ENCODE measurements at regions not wholly inside any gene's neighbourhood (a gene's known extent, or its start where the extent isn't known, plus 50 kb on each side); places are given as distances from the start of the nearest gene placed in this dataset.

- TF ChIP-seq CTCF (IDR thresholded peaks at IDR 0.05), result no peak
- no peak for TF ChIP-seq REST (IDR thresholded peaks at IDR 0.05)
- no peak for TF ChIP-seq RNF2 (IDR thresholded peaks at IDR 0.05; ENCODE audit: borderline replicate concordance, low read depth)
- no peak for TF ChIP-seq CEBPB (IDR thresholded peaks at IDR 0.05)
- TF ChIP-seq SREBF2 (IDR thresholded peaks at IDR 0.05), result no peak
- no peak for TF ChIP-seq RFX5 (IDR thresholded peaks at IDR 0.05)
- no peak for TF ChIP-seq MYC (IDR thresholded peaks at IDR 0.05; ENCODE audit: borderline replicate concordance, low read length)
- TF ChIP-seq EP300 (IDR thresholded peaks at IDR 0.05), result no peak
- TF ChIP-seq, protein P1, sequence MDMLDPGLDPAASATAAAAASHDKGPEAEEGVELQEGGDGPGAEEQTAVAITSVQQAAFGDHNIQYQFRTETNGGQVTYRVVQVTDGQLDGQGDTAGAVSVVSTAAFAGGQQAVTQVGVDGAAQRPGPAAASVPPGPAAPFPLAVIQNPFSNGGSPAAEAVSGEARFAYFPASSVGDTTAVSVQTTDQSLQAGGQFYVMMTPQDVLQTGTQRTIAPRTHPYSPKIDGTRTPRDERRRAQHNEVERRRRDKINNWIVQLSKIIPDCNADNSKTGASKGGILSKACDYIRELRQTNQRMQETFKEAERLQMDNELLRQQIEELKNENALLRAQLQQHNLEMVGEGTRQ (IDR thresholded peaks at IDR 0.05), result no peak
- TF ChIP-seq EHF (CRISPR knock-in tag; IDR thresholded peaks at IDR 0.05), result no peak
Measured at GRCh38 chr14:104388011-104388521, 191.5 kb upstream of the C14orf180 start.

Data from A549 (cell line).